ENCODE measurements at regions not wholly inside any gene's neighbourhood (a gene's known extent, or its start where the extent isn't known, plus 50 kb on each side); places are given as distances from the start of the nearest gene placed in this dataset.

GRCh38 chr7:10138087-10138854, 835.4 kb upstream of the PHF14 start:
- no peaks in the 10 kb centered on the region for H3K36me3 ChIP-seq (ENCODE audit: control insufficient read depth, low read depth, low read length)
- H3K27me3 ChIP-seq (ENCODE audit: control insufficient read depth, insufficient read depth, low read length) = no peaks in the 10 kb centered on the region
- H3K4me3 ChIP-seq (ENCODE audit: low read length) = no peak overlapping the region
- no peak overlapping the region for H3K9ac ChIP-seq (ENCODE audit: low read length)
- H3K27ac ChIP-seq (ENCODE audit: low read length) = no peak overlapping the region
- H3K4me1 ChIP-seq (ENCODE audit: control insufficient read depth, low read depth, low read length) = no peaks in the 10 kb centered on the region
- no peaks in the 10 kb centered on the region for H3K9me3 ChIP-seq (ENCODE audit: control insufficient read depth, low read depth, low read length)

DNA sequence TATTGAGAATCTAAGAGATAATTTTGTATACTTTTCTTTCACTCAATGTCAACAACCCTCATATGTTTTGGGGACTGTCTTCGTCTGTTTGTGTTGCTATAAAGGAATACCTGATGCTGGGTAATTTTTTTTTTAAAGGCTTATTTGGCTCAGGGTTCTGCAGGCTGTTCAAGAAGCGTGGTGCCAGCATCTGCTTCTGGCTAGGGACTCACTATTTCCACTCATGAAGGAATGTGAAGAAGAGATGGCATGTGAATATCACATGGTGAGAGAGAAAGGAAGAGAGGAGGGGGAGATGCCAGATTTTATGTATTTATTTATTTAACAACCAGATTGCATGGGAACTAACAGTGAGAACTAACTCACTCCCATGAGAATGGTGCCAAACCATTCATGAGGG, 827.4 kb upstream of the PHF14 start:
- Histone ChIP-seq H3K27me3 (ENCODE audit: control insufficient read depth, insufficient read depth, low read length) (no peaks in the 10 kb centered on the region), H3K9ac (ENCODE audit: low read length) (no peak overlapping the region), H3K4me3 (ENCODE audit: low read length) (no peak overlapping the region), H3K4me1 (ENCODE audit: control insufficient read depth, low read depth, low read length) (no peaks in the 10 kb centered on the region), H3K9me3 (ENCODE audit: control insufficient read depth, low read depth, low read length) (no peaks in the 10 kb centered on the region), H3K27ac (ENCODE audit: low read length) (no peak overlapping the region), H3K36me3 (ENCODE audit: control insufficient read depth, low read depth, low read length) (no peaks in the 10 kb centered on the region)

- Histone ChIP-seq H3K27me3 (ENCODE audit: control insufficient read depth, insufficient read depth, low read length) (no peaks in the 10 kb centered on the region), H3K9ac (ENCODE audit: low read length) (no peak overlapping the region), H3K9me3 (ENCODE audit: control insufficient read depth, low read depth, low read length) (no peaks in the 10 kb centered on the region), H3K4me3 (ENCODE audit: low read length) (no peak overlapping the region), H3K36me3 (ENCODE audit: control insufficient read depth, low read depth, low read length) (no peaks in the 10 kb centered on the region), H3K27ac (ENCODE audit: low read length) (no peak overlapping the region), H3K4me1 (ENCODE audit: control insufficient read depth, low read depth, low read length) (no peaks in the 10 kb centered on the region)
Observed at GRCh38 chr7:10156972-10157371, 816.7 kb upstream of the PHF14 start.

- H3K36me3 ChIP-seq (ENCODE audit: control insufficient read depth, low read depth, low read length) = no peaks in the 10 kb centered on the region
- no peaks in the 10 kb centered on the region for H3K9me3 ChIP-seq (ENCODE audit: control insufficient read depth, low read depth, low read length)
- H3K4me3 ChIP-seq (ENCODE audit: low read length) = no peak overlapping the region
- H3K9ac ChIP-seq (ENCODE audit: low read length) = no peak overlapping the region
- H3K4me1 ChIP-seq (ENCODE audit: control insufficient read depth, low read depth, low read length) = no peaks in the 10 kb centered on the region
- no peak overlapping the region for H3K27ac ChIP-seq (ENCODE audit: low read length)
- H3K27me3 ChIP-seq (ENCODE audit: control insufficient read depth, insufficient read depth, low read length) = no peaks in the 10 kb centered on the region
Observed at GRCh38 chr7:10181996-10182395, 791.7 kb upstream of the PHF14 start.

GRCh38 chr7:10192074-10192473, 781.6 kb upstream of the PHF14 start:
- Histone ChIP-seq H3K4me1 (ENCODE audit: control insufficient read depth, low read depth, low read length) (no peaks in the 10 kb centered on the region), H3K4me3 (ENCODE audit: low read length) (no peak overlapping the region), H3K27ac (ENCODE audit: low read length) (no peak overlapping the region), H3K36me3 (ENCODE audit: control insufficient read depth, low read depth, low read length) (no peaks in the 10 kb centered on the region), H3K27me3 (ENCODE audit: control insufficient read depth, insufficient read depth, low read length) (no peaks in the 10 kb centered on the region), H3K9ac (ENCODE audit: low read length) (no peak overlapping the region), H3K9me3 (ENCODE audit: control insufficient read depth, low read depth, low read length) (no peaks in the 10 kb centered on the region)

- no peak overlapping the region for H3K9ac ChIP-seq (ENCODE audit: low read length)
- no peak overlapping the region for H3K4me3 ChIP-seq (ENCODE audit: low read length)
- no peaks in the 10 kb centered on the region for H3K27me3 ChIP-seq (ENCODE audit: control insufficient read depth, insufficient read depth, low read length)
- H3K27ac ChIP-seq (ENCODE audit: low read length) = no peak overlapping the region
- no peaks in the 10 kb centered on the region for H3K36me3 ChIP-seq (ENCODE audit: control insufficient read depth, low read depth, low read length)
- H3K9me3 ChIP-seq (ENCODE audit: control insufficient read depth, low read depth, low read length) = no peaks in the 10 kb centered on the region
- H3K4me1 ChIP-seq (ENCODE audit: control insufficient read depth, low read depth, low read length) = no peaks in the 10 kb centered on the region
Observed at GRCh38 chr7:10205696-10206095, 768.0 kb upstream of the PHF14 start.

DNA sequence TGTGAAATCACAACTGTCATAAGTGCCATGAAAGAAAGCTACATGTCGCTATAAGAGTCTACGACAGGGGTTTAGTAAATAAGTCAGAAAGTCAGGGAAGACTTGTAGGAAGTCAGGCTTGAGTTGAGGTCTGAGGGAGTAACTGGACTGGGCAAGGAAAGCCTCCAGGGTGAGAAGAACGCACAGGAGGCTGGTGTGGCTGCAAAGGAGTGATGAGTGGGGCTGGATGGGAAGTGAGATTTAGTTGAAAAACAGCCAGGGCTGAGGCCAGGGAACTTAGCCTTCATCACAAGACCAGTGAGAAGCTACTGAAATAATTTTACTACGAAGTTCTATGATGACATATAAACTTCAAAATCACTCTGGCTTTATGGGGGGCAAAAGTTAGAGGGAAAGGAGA, 763.7 kb upstream of the PHF14 start:
- Histone ChIP-seq H3K27me3 (ENCODE audit: control insufficient read depth, insufficient read depth, low read length) (no peaks in the 10 kb centered on the region), H3K27ac (ENCODE audit: low read length) (no peak overlapping the region), H3K4me3 (ENCODE audit: low read length) (no peak overlapping the region), H3K9ac (ENCODE audit: low read length) (no peak overlapping the region), H3K4me1 (ENCODE audit: control insufficient read depth, low read depth, low read length) (no peaks in the 10 kb centered on the region), H3K9me3 (ENCODE audit: control insufficient read depth, low read depth, low read length) (peaks cover 6% of the 10 kb centered on the region), H3K36me3 (ENCODE audit: control insufficient read depth, low read depth, low read length) (no peaks in the 10 kb centered on the region)

DNA sequence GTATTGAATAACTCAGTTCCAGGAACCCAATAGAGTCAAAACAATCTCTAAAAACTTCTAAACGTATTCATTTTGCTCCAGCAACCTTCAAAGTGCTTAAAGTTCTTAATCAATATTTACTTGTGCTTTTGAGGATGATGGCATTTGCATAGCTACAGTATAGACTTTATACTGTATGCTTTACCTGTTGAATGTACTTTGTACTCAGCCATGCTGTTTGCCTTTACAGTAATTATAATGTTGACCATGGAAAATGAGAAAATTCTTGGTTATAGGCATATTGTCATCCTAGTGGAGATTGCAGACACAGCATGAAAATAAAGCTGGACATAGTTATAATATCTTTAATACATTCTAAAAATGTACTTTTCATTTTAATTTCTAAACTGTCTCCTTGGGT, 762.7 kb upstream of the PHF14 start:
- Histone ChIP-seq H3K27me3 (ENCODE audit: control insufficient read depth, insufficient read depth, low read length) (no peaks in the 10 kb centered on the region), H3K4me1 (ENCODE audit: control insufficient read depth, low read depth, low read length) (no peaks in the 10 kb centered on the region), H3K9me3 (ENCODE audit: control insufficient read depth, low read depth, low read length) (peaks cover 6% of the 10 kb centered on the region), H3K4me3 (ENCODE audit: low read length) (no peak overlapping the region), H3K9ac (ENCODE audit: low read length) (no peak overlapping the region), H3K27ac (ENCODE audit: low read length) (no peak overlapping the region), H3K36me3 (ENCODE audit: control insufficient read depth, low read depth, low read length) (no peaks in the 10 kb centered on the region)

DNA sequence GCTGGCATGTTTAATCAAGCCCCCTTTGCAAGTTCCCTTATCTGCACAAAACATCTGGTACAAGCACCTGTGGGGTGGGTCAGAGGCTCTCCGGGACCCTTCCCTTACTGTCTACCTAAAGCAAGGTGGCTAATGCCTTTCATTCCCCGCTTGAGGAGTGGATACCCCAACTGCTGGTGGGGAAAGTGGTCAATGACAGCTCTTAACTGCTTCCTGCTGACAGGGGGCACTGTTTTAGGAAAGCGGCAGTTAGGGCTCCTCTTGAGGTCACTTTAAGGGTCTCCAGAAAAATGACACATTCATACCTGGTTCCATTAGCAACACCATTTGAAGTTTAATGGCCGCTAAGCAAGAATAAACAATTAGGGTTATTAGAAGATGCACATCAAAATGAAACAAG, 761.8 kb upstream of the PHF14 start:
- Histone ChIP-seq H3K4me3 (ENCODE audit: low read length) (no peak overlapping the region), H3K9me3 (ENCODE audit: control insufficient read depth, low read depth, low read length) (peaks cover 6% of the 10 kb centered on the region), H3K4me1 (ENCODE audit: control insufficient read depth, low read depth, low read length) (no peaks in the 10 kb centered on the region), H3K27ac (ENCODE audit: low read length) (no peak overlapping the region), H3K36me3 (ENCODE audit: control insufficient read depth, low read depth, low read length) (no peaks in the 10 kb centered on the region), H3K9ac (ENCODE audit: low read length) (no peak overlapping the region), H3K27me3 (ENCODE audit: control insufficient read depth, insufficient read depth, low read length) (no peaks in the 10 kb centered on the region)

DNA sequence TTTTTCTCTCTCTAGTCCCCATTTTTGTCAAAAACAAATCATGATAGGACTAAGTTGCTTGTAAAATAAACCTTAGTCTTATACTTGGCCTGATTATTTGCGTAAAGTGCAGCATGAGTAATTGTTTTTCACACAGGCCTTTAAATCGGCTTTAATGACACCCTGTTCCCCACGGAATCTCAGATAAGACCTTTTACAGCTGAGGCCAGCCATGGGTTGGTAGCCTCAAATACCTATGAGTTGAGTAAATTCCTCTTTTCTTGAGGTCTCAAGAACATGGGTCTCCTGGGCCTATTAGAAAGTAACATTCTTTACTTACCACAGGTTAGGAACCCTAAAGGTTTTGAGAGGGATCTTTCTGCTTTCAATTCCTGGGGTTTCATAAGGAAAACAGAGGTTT, 761.0 kb upstream of the PHF14 start:
- H3K27me3 ChIP-seq (ENCODE audit: control insufficient read depth, insufficient read depth, low read length) = no peaks in the 10 kb centered on the region
- H3K36me3 ChIP-seq (ENCODE audit: control insufficient read depth, low read depth, low read length) = no peaks in the 10 kb centered on the region
- H3K9me3 ChIP-seq (ENCODE audit: control insufficient read depth, low read depth, low read length) = peaks cover 6% of the 10 kb centered on the region
- no peak overlapping the region for H3K9ac ChIP-seq (ENCODE audit: low read length)
- no peaks in the 10 kb centered on the region for H3K4me1 ChIP-seq (ENCODE audit: control insufficient read depth, low read depth, low read length)
- no peak overlapping the region for H3K4me3 ChIP-seq (ENCODE audit: low read length)
- H3K27ac ChIP-seq (ENCODE audit: low read length) = no peak overlapping the region

GRCh38 chr7:10216462-10216861, 757.2 kb upstream of the PHF14 start:
- H3K27me3 ChIP-seq (ENCODE audit: control insufficient read depth, insufficient read depth, low read length) = no peaks in the 10 kb centered on the region
- no peak overlapping the region for H3K9ac ChIP-seq (ENCODE audit: low read length)
- no peaks in the 10 kb centered on the region for H3K4me1 ChIP-seq (ENCODE audit: control insufficient read depth, low read depth, low read length)
- no peak overlapping the region for H3K27ac ChIP-seq (ENCODE audit: low read length)
- peaks cover 6% of the 10 kb centered on the region for H3K9me3 ChIP-seq (ENCODE audit: control insufficient read depth, low read depth, low read length)
- H3K4me3 ChIP-seq (ENCODE audit: low read length) = no peak overlapping the region
- no peaks in the 10 kb centered on the region for H3K36me3 ChIP-seq (ENCODE audit: control insufficient read depth, low read depth, low read length)

GRCh38 chr7:10221084-10221483, 752.6 kb upstream of the PHF14 start:
- Histone ChIP-seq H3K9me3 (ENCODE audit: control insufficient read depth, low read depth, low read length) (no peaks in the 10 kb centered on the region), H3K36me3 (ENCODE audit: control insufficient read depth, low read depth, low read length) (no peaks in the 10 kb centered on the region), H3K4me1 (ENCODE audit: control insufficient read depth, low read depth, low read length) (peaks cover 7% of the 10 kb centered on the region), H3K27ac (ENCODE audit: low read length) (no peak overlapping the region), H3K27me3 (ENCODE audit: control insufficient read depth, insufficient read depth, low read length) (no peaks in the 10 kb centered on the region), H3K4me3 (ENCODE audit: low read length) (no peak overlapping the region), H3K9ac (ENCODE audit: low read length) (no peak overlapping the region)
